GM12864 (cell line): ENCODE measurements at regions not wholly inside any gene's neighbourhood (a gene's known extent, or its start where the extent isn't known, plus 50 kb on each side); places are given as distances from the start of the nearest gene placed in this dataset.

Source experiments
- DNase-seq: peaks from one replicate; pipeline ENCODE4 v3.0.0-alpha.2; 2011; ENCODE audit warnings: low read depth
- H3K4me3 ChIP-seq: 2 replicates; pipeline ENCODE4 v1.5.1; 2011; ENCODE audit warnings: mild to moderate bottlenecking, low read depth, low read length, control low read depth
- CTCF ChIP-seq: IDR thresholded peaks from 2 replicates; pipeline ENCODE4 v1.5.1; 2011; ENCODE audit warnings: low read depth, mild to moderate bottlenecking, moderate library complexity, low read length, control low read depth, inconsistent platforms; ENCODE audit errors: missing control alignments

DNA sequence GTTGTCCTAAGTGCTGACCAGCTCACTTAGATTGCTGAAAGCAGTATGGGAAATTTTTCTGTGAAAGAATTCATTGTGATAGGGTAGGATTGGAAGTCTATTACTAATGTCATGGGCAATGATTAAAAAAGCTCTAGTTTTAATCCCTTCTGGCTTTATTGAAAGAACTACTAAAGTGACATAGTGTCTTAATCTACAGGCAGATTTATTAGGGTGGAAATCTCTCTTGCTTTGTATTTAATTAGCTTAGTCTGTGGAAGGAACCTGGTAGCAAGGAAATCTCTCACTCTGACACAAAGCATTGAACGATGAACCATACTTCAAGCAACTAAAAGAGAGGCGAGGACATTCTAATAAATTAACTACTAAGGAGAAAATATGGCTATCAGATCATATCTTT lies 1029.2 kb upstream of the PCDH20 start:
- DNase-seq = no peak
- no peak overlapping the region for H3K4me3 ChIP-seq
- no peak for TF ChIP-seq CTCF

GRCh38 chr13:62434081-62434480 lies 1018.4 kb upstream of the PCDH20 start:
- no peak for DNase-seq
- H3K4me3 ChIP-seq = no peak overlapping the region
- TF ChIP-seq CTCF = no peak

- no peak overlapping the region for H3K4me3 ChIP-seq
- no peak for TF ChIP-seq CTCF
- DNase-seq = no peak
These were observed 1018.0 kb upstream of the PCDH20 start for GRCh38 chr13:62433660-62434059.

GRCh38 chr13:62432906-62433305 lies 1017.3 kb upstream of the PCDH20 start:
- no peak for DNase-seq

GRCh38 chr13:62432295-62432694 lies 1016.6 kb upstream of the PCDH20 start:
- TF ChIP-seq CTCF = no peak
- DNase-seq = no peak

More at GRCh38 chr13:62432906-62433305, 1017.3 kb upstream of the PCDH20 start:
- no peak overlapping the region for H3K4me3 ChIP-seq
- TF ChIP-seq CTCF = no peak

DNA sequence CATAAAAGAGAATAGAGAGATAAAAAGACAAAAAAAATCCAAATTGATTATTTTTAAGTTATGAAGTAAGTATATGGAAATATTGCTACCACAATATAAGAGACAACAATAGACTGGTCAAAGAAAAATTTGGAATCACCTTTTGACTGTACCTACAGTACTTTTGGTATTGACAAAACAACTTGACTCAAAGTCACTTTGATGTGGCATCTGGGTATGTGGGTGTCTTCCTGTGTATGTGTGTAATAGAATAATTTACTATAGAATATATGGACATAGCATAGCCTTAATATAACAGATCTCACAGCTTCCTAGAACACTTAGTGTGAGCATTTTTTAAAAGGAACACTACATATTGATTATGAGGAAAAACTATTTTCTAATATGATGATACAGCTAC lies 1016.2 kb upstream of the PCDH20 start:
- no peak for DNase-seq
- H3K4me3 ChIP-seq = no peak overlapping the region
- TF ChIP-seq CTCF = no peak

More at GRCh38 chr13:62432295-62432694, 1016.6 kb upstream of the PCDH20 start:
- no peak overlapping the region for H3K4me3 ChIP-seq

DNA sequence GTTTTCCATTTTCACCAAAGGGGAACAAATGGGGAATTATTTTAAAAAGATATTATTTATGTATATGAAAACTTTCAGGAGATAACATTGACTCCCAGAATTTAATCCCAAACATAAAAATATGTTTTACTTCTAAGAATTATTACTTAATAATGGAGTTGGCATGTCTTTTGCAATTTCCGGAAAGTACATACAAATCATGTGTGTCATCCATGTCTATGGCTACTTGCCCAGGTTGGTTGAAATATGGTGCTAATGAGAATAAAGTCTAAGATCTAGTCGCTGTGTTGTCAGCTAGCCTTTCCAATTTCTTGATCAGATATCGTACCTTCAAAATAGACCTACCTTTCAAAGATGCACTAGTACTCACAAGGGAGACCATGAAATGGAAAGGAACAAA lies 1003.2 kb upstream of the PCDH20 start:
- H3K4me3 ChIP-seq = no peak overlapping the region
- no peak for DNase-seq
- no peak for TF ChIP-seq CTCF
